Naive B cell (primary cell): ENCODE measurements at regions not wholly inside any gene's neighbourhood (a gene's known extent, or its start where the extent isn't known, plus 50 kb on each side); places are given as distances from the start of the nearest gene placed in this dataset.

Experiments
- ATAC-seq, 2 donors: fragments of 150-1000 bp; cut with Tn5 transposase; 2 replicates each; pipeline ENCODE4 v1.10.0; 2021; ENCODE audit warnings: low read depth in 2 of 2, mild to moderate bottlenecking in 2 of 2, moderate library complexity in 2 of 2
- DNase-seq: peaks from one replicate; pipeline ENCODE4 v3.0.0; 2022
- H3K27ac Mint-ChIP-seq, 6 donors: one replicate each; pipeline ENCODE4 v1.8.0; 2020 to 2022; ENCODE audit warnings: mild to moderate bottlenecking in 6 of 6, mixed read lengths in 6 of 6, moderate library complexity in 5 of 6, inconsistent platforms in 2 of 6
- H3K27me3 Mint-ChIP-seq, 3 donors: one replicate each; pipeline ENCODE4 v1.8.0; 2021 to 2022; ENCODE audit warnings: mixed read lengths in 3 of 3, mild to moderate bottlenecking in 1 of 3
- H3K36me3 Mint-ChIP-seq, 2 donors: one replicate each; pipeline ENCODE4 v1.8.0; 2020 to 2022; ENCODE audit warnings: mixed read lengths in 2 of 2, inconsistent platforms in 1 of 2, mild to moderate bottlenecking in 1 of 2
- H3K4me1 Mint-ChIP-seq, 3 donors: one replicate each; pipeline ENCODE4 v1.8.0; 2020 to 2022; ENCODE audit warnings: mixed read lengths in 3 of 3, inconsistent platforms in 1 of 3, mild to moderate bottlenecking in 1 of 3, moderate library complexity in 1 of 3
- H3K4me3 Mint-ChIP-seq, 8 donors: one replicate each; pipeline ENCODE4 v1.8.0; 2020 to 2022; ENCODE audit warnings: mild to moderate bottlenecking in 8 of 8, mixed read lengths in 8 of 8, moderate library complexity in 8 of 8, inconsistent platforms in 2 of 8
- H3K9me3 Mint-ChIP-seq, 7 donors: one replicate each; pipeline ENCODE4 v1.8.0; 2020 to 2022; ENCODE audit warnings: mixed read lengths in 7 of 7, mild to moderate bottlenecking in 5 of 7, inconsistent platforms in 2 of 7, moderate library complexity in 1 of 7

DNA sequence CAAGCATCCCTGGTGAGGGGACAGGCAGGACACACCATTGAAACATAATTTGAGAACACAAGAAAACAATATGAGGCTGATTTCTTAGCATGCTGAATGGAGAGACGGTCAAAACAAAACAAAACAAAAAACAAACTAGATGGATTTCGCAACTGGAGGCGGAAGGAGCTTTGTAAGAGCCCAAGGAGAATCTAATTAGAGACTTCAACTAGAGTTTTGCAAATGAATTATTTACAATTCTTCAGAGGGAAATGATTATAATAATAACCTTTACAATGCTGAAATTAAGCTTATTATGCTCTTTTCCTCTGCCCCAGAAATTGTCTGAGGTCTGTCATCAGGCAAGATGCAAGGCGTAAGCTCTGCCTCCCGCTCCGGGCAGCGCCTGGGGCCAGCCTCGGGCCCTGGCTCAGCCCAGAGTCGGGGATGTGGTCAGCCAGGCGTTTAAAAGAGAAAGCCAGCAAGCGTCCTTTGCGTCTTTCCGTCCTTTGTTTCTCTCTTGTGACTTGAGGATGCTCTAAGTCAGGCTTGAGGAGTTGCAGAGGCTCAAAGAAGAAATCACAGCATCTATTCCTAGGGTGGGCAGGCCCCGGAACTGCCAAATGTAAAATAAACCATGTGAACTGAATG, 139.6 kb downstream of the TWIST2 start:
- Mint-ChIP-seq H3K4me1 (no peaks in the 10 kb centered on the region), H3K27ac (no peak overlapping the region), H3K9me3 (peaks cover 0 to 2% (median 0%) of the 10 kb centered on the region in 7 donors), H3K27me3 (peaks cover 27 to 30% (median 29%) of the 10 kb centered on the region in 3 donors), H3K36me3 (no peaks in the 10 kb centered on the region), H3K4me3 (no peak overlapping the region)
- DNase-seq, result no peak
- no peak for ATAC-seq

GRCh38 chr2:238988105-238988504, 140.2 kb downstream of the TWIST2 start:
- peak overlapping the region in 1 of 6 donors; percentile 85 for H3K27ac Mint-ChIP-seq
- H3K9me3 Mint-ChIP-seq, result peaks cover 0 to 2% (median 0%) of the 10 kb centered on the region in 7 donors
- DNase-seq, result no peak
- H3K4me3 Mint-ChIP-seq, result no peak overlapping the region
- peaks cover 27 to 30% (median 29%) of the 10 kb centered on the region in 3 donors for H3K27me3 Mint-ChIP-seq
- H3K36me3 Mint-ChIP-seq, result no peaks in the 10 kb centered on the region
- ATAC-seq, result no peak
- no peaks in the 10 kb centered on the region for H3K4me1 Mint-ChIP-seq

DNA sequence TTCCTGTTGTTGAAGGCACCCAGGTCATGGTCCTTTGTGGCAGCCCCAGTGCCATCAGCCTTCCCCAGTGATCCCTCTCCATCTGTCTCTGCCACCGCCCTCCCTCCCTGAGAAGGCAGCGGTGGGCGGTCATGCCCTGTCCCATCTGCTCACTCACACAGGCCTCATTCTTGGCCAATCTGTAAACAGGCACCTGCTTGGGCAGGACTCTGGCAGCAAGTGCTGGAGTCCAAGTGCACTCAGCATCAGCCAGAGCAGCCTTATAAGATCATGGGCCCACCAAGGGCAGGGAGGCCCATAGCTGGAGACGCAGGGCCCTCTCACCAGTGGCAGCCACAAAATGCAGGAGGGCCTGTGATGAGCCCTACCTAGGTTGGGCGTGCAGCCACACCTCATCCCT, 140.9 kb downstream of the TWIST2 start:
- no peak for ATAC-seq
- DNase-seq, result no peak
- H3K9me3 Mint-ChIP-seq, result peaks cover 0 to 5% (median 0%) of the 10 kb centered on the region in 7 donors

GRCh38 chr2:238989484-238989883, 141.6 kb downstream of the TWIST2 start:
- Mint-ChIP-seq H3K4me3 (no peak overlapping the region), H3K36me3 (no peaks in the 10 kb centered on the region), H3K4me1 (no peaks in the 10 kb centered on the region), H3K9me3 (peaks cover 0 to 13% (median 4%) of the 10 kb centered on the region in 7 donors), H3K27ac (peak overlapping the region in 1 of 6 donors; percentile 64), H3K27me3 (peaks cover 27 to 32% (median 29%) of the 10 kb centered on the region in 3 donors)
- no peak for ATAC-seq
- DNase-seq, result no peak

More for the DNA sequence above, 140.9 kb downstream of the TWIST2 start:
- H3K36me3 Mint-ChIP-seq, result no peaks in the 10 kb centered on the region
- peaks cover 27 to 30% (median 29%) of the 10 kb centered on the region in 3 donors for H3K27me3 Mint-ChIP-seq
- H3K27ac Mint-ChIP-seq, result no peak overlapping the region
- H3K4me1 Mint-ChIP-seq, result no peaks in the 10 kb centered on the region
- H3K4me3 Mint-ChIP-seq, result peak overlapping the region in 1 of 8 donors; percentile 61

GRCh38 chr2:238994432-238994831, 146.5 kb downstream of the TWIST2 start:
- H3K36me3 Mint-ChIP-seq, result no peaks in the 10 kb centered on the region

GRCh38 chr2:238994876-238995275, 147.0 kb downstream of the TWIST2 start:
- Mint-ChIP-seq H3K4me1 (no peaks in the 10 kb centered on the region), H3K4me3 (no peak overlapping the region), H3K9me3 (peaks cover 0 to 26% (median 4%) of the 10 kb centered on the region in 7 donors), H3K36me3 (no peaks in the 10 kb centered on the region), H3K27ac (no peak overlapping the region), H3K27me3 (peaks cover 7 to 10% (median 8%) of the 10 kb centered on the region in 3 donors)
- ATAC-seq, result no peak
- no peak for DNase-seq

More at GRCh38 chr2:238994432-238994831, 146.5 kb downstream of the TWIST2 start:
- Mint-ChIP-seq H3K4me3 (no peak overlapping the region), H3K27me3 (peaks cover 9 to 10% (median 10%) of the 10 kb centered on the region in 3 donors), H3K4me1 (no peaks in the 10 kb centered on the region), H3K27ac (no peak overlapping the region), H3K9me3 (peaks cover 0 to 26% (median 4%) of the 10 kb centered on the region in 7 donors)
- DNase-seq (no peak), ATAC-seq (no peak)

- ATAC-seq (no peak), DNase-seq (no peak)
- H3K27ac Mint-ChIP-seq, result no peak overlapping the region
- peaks cover 0 to 29% (median 4%) of the 10 kb centered on the region in 7 donors for H3K9me3 Mint-ChIP-seq
- H3K4me1 Mint-ChIP-seq, result no peaks in the 10 kb centered on the region
- H3K4me3 Mint-ChIP-seq, result no peak overlapping the region
- H3K36me3 Mint-ChIP-seq, result no peaks in the 10 kb centered on the region
- H3K27me3 Mint-ChIP-seq, result peaks cover 7 to 10% (median 7%) of the 10 kb centered on the region in 3 donors
These were observed 147.7 kb downstream of the TWIST2 start for GRCh38 chr2:238995634-238996033.

DNA sequence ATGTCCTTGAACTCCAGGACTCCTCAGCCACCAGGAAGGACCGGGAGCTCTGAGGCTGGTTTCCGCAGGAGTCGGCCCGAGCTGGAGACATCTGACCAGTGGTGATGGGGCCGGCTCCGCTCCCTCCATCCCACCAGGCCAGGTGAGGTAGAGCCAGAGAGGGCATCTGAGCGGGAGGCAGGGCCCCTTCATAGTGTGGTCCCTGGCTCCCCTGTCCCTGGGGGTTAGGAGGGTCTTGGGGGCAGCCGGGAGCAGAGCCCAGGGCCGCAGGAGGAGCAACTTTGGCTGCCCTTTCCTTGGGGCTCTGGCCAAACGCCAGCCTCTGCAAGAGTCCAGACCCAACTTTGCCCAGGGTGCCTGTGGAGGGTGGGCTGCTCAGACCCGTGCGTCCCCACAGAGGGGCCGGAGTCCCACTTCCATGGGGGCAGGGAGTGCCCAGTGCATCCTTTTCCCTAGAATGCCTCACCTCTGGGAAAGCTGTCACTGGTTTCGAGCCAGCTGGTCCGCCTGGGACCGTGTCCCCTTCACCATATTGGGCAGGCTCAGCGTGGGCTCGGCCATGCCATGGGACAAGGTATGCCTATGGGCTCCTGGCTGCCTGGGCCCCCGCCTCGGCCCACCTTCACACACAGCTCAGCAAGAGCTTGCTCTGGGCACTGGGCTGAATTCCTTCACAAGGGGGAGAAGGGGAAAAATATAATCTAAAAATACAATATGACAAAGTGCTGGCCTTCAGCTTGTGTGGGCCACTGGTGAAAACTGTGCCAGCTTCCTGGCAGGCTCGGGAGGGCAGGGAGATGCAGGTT, 148.6 kb downstream of the TWIST2 start:
- peaks cover 1% of the 10 kb centered on the region in 2 donors for H3K36me3 Mint-ChIP-seq
- no peak overlapping the region for H3K27ac Mint-ChIP-seq
- H3K4me1 Mint-ChIP-seq, result no peaks in the 10 kb centered on the region
- ATAC-seq (no peak), DNase-seq (no peak)
- H3K27me3 Mint-ChIP-seq, result peaks cover 2 to 9% (median 4%) of the 10 kb centered on the region in 3 donors
- no peak overlapping the region for H3K4me3 Mint-ChIP-seq
- H3K9me3 Mint-ChIP-seq, result peaks cover 0 to 38% (median 6%) of the 10 kb centered on the region in 7 donors

GRCh38 chr2:238997137-238997390, 149.2 kb downstream of the TWIST2 start:
- Mint-ChIP-seq H3K4me1 (no peaks in the 10 kb centered on the region), H3K27me3 (peaks cover 0 to 14% (median 0%) of the 10 kb centered on the region in 3 donors)

DNA sequence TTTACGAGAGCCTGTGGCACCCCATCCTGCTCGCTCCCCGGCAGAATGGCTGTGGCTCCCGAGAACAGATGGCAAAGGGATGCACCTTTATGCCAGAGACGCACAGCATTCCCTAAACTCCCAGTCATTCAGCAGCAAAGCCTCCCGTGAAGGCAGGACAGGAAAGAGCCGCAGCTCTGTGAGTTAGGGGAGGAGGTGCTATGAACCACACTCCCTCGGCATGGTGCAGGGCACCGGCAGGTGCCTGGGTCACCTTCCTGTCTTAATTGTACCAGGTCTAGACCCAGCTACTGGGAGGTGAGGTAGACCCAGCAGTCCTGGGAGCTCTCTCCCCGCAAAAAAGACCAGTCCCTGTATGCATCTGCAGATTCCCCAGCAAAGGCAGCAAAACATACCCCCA, 149.8 kb downstream of the TWIST2 start:
- ATAC-seq (no peak), DNase-seq (no peak)
- Mint-ChIP-seq H3K9me3 (peaks cover 9 to 48% (median 12%) of the 10 kb centered on the region in 7 donors), H3K27me3 (peaks cover 0 to 15% (median 3%) of the 10 kb centered on the region in 3 donors), H3K4me3 (no peak overlapping the region), H3K4me1 (no peaks in the 10 kb centered on the region), H3K27ac (no peak overlapping the region), H3K36me3 (peaks cover 7 to 13% of the 10 kb centered on the region in 2 donors)

More at GRCh38 chr2:238997137-238997390, 149.2 kb downstream of the TWIST2 start:
- no peak for ATAC-seq
- Mint-ChIP-seq H3K36me3 (peaks cover 7% of the 10 kb centered on the region in 2 donors), H3K4me3 (no peak overlapping the region), H3K9me3 (peaks cover 4 to 43% (median 9%) of the 10 kb centered on the region in 7 donors), H3K27ac (peak overlapping the region in 1 of 6 donors; percentile 32)
- DNase-seq, result no peak
